ENCODE measurements at regions not wholly inside any gene's neighbourhood (a gene's known extent, or its start where the extent isn't known, plus 50 kb on each side); places are given as distances from the start of the nearest gene placed in this dataset.

DNA sequence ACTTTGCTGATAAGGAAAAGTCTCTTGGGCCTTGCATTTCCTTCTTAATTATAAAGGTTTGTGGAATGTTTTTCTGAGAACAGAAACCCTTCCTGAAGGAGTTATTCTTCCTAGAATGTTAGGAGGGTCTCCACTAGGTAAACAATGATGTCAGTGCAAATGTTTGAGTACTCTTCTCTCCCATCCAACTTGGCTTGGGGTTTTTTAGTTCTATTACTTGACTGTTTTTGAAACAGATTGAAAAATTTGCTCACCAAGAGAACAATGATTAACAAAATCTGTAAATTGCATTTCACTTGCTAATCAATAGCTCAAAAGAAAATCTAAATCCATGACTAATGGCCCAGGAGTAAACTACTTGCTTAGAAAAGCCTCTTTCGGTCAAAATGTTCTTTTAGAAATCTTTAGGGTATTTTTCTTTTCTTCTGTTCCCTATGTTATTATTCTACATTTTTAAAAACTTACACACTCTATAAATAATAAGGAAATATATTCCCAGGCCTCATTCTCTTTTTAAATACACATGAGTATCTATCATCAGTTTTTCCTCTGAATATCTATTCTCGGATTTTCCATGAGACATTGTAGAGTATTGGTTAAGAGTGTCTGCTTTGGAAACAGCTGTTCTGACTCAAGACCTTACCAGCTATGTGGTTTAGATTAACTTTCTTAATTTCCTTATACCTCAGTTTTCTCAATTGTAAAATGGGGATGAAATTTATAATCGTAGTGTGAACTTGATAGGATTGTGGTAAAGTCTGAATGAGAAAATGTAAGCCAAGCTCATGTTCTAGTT is 234.2 kb upstream of the CITED2 start:
- no peak for TF ChIP-seq CTCF (IDR thresholded peaks at IDR 0.05)
- TF ChIP-seq POLR2A (IDR thresholded peaks at IDR 0.05): no peak
